ENCODE measurements at regions not wholly inside any gene's neighbourhood (a gene's known extent, or its start where the extent isn't known, plus 50 kb on each side); places are given as distances from the start of the nearest gene placed in this dataset.

DNA sequence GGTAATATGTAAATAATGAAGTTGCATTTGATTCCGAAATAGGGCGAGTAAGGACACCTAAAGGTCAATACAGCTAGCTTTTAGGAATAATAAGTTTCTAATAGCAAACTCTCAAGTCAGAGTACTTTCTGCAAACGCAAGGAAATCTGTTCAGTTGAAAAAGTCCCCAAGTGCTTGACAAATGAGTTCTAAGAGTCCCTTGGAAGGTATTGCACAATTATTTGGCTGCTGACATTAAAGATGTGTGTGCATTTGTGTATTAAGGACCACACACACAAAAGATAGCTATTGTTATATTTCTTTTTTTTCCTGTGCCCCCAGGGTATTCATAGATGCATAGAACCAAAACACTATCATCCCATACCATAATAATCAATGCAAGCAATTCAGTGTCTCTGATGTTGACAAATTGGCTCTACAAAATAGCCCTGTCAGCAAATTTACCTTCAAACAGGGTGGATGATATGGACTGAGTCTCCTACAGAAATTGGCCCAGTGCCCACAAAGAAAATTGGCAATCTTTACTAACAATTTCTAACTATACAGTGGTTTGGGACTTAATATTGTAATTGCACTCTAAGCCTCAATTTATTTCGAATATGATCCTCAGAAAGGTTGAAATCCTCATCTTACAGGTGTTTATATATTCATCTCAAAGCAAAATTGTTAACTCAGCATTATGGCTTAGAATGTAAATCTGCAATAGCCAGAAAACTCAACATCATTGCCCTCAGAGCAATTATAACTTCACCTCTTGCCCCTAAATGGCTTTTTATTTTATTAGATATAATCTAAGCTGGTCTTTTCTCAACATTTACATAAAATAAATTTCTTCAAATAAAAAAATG, 827.2 kb downstream of the MAT2B start:
- Histone ChIP-seq H3K4me1 (no peaks in the 10 kb centered on the region), H3K9me3 (peaks cover 0 to 1% (median under 1%) of the 10 kb centered on the region in 3 donors), H3K36me3 (no peaks in the 10 kb centered on the region), H3K27me3 (no peaks in the 10 kb centered on the region), H3K27ac (no peak overlapping the region), H3K4me3 (no peak overlapping the region)
- intact Hi-C loops (cut with DNase I; ENCODE audit: low total_unique reads): no loop called here
- TF ChIP-seq CTCF (IDR thresholded peaks at IDR 0.05): no peak
- no peak for DNase-seq

GRCh38 chr5:164335837-164336236, 830.4 kb downstream of the MAT2B start:
- H3K9me3 ChIP-seq: no peaks in the 10 kb centered on the region
- intact Hi-C loops (cut with DNase I; ENCODE audit: low total_unique reads): no loop called here
- H3K4me3 ChIP-seq: no peak overlapping the region
- H3K36me3 ChIP-seq: no peaks in the 10 kb centered on the region
- H3K27ac ChIP-seq: no peak overlapping the region
- no peaks in the 10 kb centered on the region for H3K4me1 ChIP-seq
- no peak for DNase-seq
- no peaks in the 10 kb centered on the region for H3K27me3 ChIP-seq
- TF ChIP-seq CTCF (IDR thresholded peaks at IDR 0.05): no peak

- no peak for TF ChIP-seq CTCF (IDR thresholded peaks at IDR 0.05)
- H3K27me3 ChIP-seq: no peaks in the 10 kb centered on the region
- intact Hi-C loops (cut with DNase I; ENCODE audit: low total_unique reads): no loop called here
- H3K27ac ChIP-seq: no peak overlapping the region
- no peak for DNase-seq
- H3K4me1 ChIP-seq: no peaks in the 10 kb centered on the region
- no peak overlapping the region for H3K4me3 ChIP-seq
- no peaks in the 10 kb centered on the region for H3K9me3 ChIP-seq
- H3K36me3 ChIP-seq: no peaks in the 10 kb centered on the region
Measured at GRCh38 chr5:164336276-164336675, 830.9 kb downstream of the MAT2B start.

DNA sequence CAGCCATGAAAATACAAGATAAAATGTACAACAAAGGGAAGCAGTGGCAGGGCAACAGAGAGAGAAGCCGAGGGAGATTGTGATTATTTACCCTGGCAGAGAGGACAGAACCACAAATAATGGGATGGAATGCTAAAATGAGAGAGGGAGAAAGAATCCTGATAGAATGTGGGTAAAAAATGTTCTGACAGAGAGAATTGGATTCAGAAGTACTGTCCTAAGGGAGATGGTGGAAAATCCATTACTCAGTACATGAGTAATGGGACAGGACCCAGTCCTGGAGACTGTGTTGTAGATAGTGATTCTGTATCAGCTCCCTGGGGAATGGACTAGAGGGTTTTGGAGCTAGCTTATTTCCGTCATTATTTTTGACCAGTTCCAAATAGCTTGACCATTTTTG, 831.5 kb downstream of the MAT2B start:
- no peak for TF ChIP-seq CTCF (IDR thresholded peaks at IDR 0.05)
- Histone ChIP-seq H3K27me3 (no peaks in the 10 kb centered on the region), H3K4me1 (no peaks in the 10 kb centered on the region), H3K9me3 (no peaks in the 10 kb centered on the region), H3K36me3 (no peaks in the 10 kb centered on the region), H3K27ac (no peak overlapping the region), H3K4me3 (no peak overlapping the region)
- no peak for DNase-seq
- intact Hi-C loops (cut with DNase I; ENCODE audit: low total_unique reads): no loop called here

DNA sequence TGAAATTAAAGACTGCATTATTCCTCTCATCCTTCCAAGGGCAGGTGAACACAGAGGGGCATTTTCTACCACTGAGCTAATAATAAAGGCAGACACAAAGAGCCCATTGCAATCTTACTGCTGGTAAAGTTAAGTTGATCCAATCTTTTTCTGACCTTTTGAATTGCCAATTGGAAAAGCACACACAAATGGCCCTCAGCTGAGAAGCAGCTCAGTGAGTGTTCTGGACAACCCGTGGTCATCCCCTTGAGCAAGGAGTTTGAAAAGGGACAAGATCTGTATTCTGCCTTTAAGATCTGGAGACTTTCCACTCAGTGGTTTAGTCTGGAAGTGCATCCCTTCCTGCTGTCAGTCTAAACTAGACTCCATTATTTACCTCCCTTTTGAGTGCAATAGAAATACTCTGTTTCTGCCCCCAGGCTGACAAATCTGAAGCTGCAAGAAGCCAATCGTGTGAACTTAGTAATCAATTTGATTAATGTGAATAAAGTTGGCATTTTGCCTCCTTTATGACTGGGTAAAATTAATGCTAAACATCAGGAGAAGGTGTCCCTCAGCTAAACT, 835.7 kb downstream of the MAT2B start:
- no peak overlapping the region for H3K27ac ChIP-seq
- H3K27me3 ChIP-seq: no peaks in the 10 kb centered on the region
- no peak for TF ChIP-seq CTCF (IDR thresholded peaks at IDR 0.05)
- DNase-seq: no peak
- no peak overlapping the region for H3K4me3 ChIP-seq
- no peaks in the 10 kb centered on the region for H3K36me3 ChIP-seq
- intact Hi-C loops (cut with DNase I; ENCODE audit: low total_unique reads): no loop called here
- no peaks in the 10 kb centered on the region for H3K9me3 ChIP-seq
- no peaks in the 10 kb centered on the region for H3K4me1 ChIP-seq

Data from tibial artery (tissue), 4 donors.